ENCODE measurements at regions not wholly inside any gene's neighbourhood (a gene's known extent, or its start where the extent isn't known, plus 50 kb on each side); places are given as distances from the start of the nearest gene placed in this dataset.
"Not testable (repeated sequence)": the region's sequence is repeated elsewhere in the genome, so short reads cannot be mapped to it uniquely, and the experiment has no call there.

GRCh38 chr7:131032786-131033185 lies 294.9 kb upstream of the MKLN1 start:
- H3K27ac ChIP-seq = no peak overlapping the region
- TF ChIP-seq CTCF (IDR thresholded peaks at IDR 0.05) (no peak), ZFX (IDR thresholded peaks at IDR 0.05; ENCODE audit: borderline replicate concordance) (no peak)

DNA sequence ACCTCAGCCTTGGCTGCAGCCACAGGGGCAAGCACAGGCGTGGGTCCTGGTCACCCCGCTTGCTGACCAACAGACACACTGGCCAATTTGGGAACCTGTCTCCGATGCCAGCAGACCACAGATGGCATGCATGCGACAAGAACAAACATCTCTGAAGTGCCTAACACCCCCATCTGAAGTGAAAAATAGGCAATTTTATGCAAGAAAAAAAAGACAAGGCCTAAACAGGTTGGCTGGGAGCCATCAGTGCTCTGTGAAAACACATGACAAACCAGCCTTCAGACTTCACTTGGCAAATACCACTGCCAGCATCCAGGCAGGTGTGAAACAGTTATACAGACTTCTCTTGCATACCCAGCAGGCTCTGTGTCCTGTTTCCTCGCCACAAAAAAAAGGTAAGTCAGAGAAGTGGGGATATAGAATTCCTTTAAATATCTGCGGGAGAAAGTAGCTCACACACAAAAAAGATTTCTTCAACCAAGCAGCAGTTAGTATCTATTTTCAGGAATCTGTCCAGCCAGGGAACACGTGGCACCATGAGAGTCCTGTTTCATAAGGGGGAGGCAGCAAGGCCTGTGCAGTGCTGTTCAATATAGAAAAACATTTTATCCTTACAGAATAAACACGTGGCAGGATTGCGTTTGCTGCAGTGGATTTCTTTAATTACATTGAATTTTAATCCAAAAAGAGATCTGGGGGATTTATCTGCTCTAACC lies 293.4 kb upstream of the MKLN1 start:
- H3K27ac ChIP-seq = no peak overlapping the region
- TF ChIP-seq CTCF (IDR thresholded peaks at IDR 0.05) (no peak), ZFX (IDR thresholded peaks at IDR 0.05; ENCODE audit: borderline replicate concordance) (no peak)

DNA sequence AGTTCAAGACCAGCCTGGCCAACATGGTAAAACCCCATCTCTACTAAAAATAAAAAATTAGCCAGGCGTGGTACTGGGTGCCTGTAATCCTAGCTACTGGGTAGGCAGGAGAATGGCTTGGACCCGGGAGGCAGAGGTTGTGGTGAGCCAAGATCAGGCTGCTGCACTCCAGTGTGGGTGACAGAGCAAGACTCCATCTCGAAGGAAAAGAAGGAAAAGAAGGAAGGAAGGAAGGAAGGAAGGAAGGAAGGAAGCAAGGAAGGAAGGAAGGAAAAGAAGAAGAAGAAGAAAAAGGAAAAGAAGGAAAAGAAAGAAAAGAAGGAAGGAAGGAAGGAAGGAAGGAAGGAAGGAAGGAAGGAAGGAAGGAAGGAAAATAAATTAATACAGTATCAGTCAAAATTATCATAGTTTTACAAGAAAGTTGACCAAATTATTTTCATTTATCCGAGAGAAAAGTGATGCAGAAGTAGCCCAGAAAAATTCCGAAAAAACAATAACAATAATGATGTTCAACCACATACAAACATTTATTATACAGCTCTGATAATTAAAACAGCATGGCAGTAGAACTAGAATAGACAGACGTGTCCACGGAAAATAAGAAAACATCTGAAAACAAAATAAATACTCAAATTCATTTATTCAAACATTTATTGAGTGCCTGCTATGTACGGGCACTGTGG lies 292.4 kb upstream of the MKLN1 start:
- TF ChIP-seq ZFX (IDR thresholded peaks at IDR 0.05; ENCODE audit: borderline replicate concordance) (no peak), CTCF (IDR thresholded peaks at IDR 0.05) (no peak)
- no peak overlapping the region for H3K27ac ChIP-seq

DNA sequence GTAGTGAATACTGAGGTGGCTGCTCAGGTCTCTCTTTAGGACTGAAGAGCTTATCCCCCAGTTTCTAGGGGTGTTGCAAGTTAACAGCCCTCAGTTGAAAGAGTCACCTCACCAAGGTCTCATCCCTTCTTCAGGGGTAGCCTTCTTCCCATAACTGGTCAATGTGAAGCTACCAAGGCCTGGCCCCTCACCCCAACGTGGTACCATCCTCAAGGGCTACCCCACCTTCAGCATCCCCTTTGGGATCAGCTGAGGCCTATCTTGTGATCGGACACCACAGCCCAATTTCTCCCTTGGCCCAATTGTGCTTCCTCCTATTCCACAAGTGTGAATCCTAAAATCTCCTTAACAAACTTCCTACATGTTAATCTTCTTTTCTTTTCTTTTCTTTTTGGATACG lies 289.5 kb upstream of the MKLN1 start:
- no peak overlapping the region for H3K27ac ChIP-seq
- TF ChIP-seq ZFX (IDR thresholded peaks at IDR 0.05; ENCODE audit: borderline replicate concordance) (no peak), CTCF (IDR thresholded peaks at IDR 0.05) (no peak)

DNA sequence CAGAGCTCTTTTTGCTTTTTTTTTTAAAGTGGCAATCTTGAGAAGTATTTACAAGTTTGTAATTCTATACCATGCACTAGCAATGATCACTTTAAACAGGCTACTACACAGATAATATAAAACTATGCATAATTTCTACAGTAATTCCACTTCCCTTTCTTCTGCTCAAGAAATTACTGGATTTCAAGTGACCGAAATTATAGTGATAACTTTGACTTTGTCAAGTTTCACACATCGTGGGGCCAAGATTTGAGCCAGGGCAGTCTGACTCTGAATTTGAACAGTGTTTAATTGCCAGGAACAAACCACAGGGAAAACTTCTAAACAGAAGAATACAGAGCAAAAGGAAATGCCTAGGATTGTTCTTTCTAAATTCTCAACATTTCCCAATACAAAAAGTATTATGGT lies 288.3 kb upstream of the MKLN1 start:
- H3K27ac ChIP-seq = no peak overlapping the region
- TF ChIP-seq CTCF (IDR thresholded peaks at IDR 0.05) (no peak), ZFX (IDR thresholded peaks at IDR 0.05; ENCODE audit: borderline replicate concordance) (no peak)

GRCh38 chr7:131039836-131040235 lies 287.8 kb upstream of the MKLN1 start:
- TF ChIP-seq CTCF (IDR thresholded peaks at IDR 0.05) = no peak
- no peak for TF ChIP-seq ZFX (IDR thresholded peaks at IDR 0.05; ENCODE audit: borderline replicate concordance)
- H3K27ac ChIP-seq = no peak overlapping the region

DNA sequence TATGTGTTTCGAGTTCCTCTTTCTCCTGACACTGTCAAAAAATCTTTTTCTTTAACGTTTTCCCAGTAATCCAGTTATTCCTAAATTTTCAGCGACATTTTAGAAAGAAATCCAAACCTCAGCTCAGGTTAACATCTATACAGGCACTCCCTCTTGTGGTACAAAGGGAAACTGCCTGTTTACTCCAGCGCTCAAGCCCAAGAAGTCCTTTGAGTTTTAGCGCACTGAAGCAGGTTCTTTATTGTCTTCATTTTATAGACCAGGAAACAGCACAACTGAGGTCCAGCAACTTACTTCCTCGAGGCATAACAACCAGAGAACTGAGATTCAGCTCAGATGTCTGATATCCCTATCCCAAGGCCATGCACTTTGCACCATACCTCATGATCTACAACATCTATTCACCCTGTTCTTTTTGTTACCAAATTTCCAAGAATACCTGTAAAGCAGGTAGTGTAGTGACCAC lies 287.2 kb upstream of the MKLN1 start:
- H3K27ac ChIP-seq = no peak overlapping the region
- no peak for TF ChIP-seq ZFX (IDR thresholded peaks at IDR 0.05; ENCODE audit: borderline replicate concordance)
- peak; percentile 98 for TF ChIP-seq CTCF (IDR thresholded peaks at IDR 0.05)

- not testable (repeated sequence) for H3K27ac ChIP-seq
Measured at GRCh38 chr7:131041012-131041695, 286.5 kb upstream of the MKLN1 start.

Data from 22Rv1 (cell line).